ENCODE measurements at regions not wholly inside any gene's neighbourhood (a gene's known extent, or its start where the extent isn't known, plus 50 kb on each side); places are given as distances from the start of the nearest gene placed in this dataset.

DNA sequence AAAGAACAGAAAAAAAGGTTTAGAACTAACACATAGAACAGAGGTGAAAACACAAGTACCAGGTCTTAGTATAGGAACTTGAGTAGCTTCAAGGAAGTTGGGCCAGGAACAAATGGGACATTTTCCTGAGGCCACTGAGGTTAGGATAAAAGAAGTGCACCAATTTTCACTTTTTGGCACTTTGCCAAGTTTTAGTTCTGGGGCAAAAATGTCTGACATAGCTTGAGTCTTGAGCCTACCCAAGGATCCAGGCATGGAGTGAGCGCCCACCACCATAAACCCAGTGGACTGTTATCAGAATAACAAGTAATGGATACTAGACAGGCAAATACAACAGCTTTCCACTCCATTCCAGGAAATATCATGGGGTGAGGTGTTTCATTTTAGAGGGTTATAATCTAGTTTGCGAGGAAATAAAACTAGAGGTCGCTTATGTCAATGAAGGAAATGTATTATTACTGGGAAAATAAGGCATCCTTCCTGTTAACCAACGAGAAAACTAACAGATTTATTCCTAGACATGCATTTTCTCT is 199.7 kb upstream of the HMGA2 start:
- DNase-seq (ENCODE audit: low read depth in 2 of 2) = no peak

DNA sequence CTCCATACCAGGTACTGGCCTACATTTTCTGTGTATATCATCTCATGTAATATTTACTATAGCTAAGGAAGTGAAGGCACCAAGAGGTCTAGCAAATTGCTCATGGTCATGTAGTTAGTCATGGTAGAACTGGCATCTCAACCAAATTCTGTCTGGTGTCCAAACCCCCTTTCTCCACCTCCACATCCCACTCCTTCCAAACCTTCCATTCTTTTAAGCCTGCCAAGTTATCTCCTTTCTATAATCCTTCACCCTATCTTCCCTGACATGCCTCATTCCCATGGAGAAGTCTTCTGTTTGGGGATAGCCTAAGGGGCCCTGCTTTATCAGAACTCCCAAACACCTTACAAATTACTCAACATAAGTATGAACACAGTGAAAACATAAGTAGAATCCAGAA is 196.2 kb upstream of the HMGA2 start:
- no peak for DNase-seq (ENCODE audit: low read depth in 2 of 2)

DNA sequence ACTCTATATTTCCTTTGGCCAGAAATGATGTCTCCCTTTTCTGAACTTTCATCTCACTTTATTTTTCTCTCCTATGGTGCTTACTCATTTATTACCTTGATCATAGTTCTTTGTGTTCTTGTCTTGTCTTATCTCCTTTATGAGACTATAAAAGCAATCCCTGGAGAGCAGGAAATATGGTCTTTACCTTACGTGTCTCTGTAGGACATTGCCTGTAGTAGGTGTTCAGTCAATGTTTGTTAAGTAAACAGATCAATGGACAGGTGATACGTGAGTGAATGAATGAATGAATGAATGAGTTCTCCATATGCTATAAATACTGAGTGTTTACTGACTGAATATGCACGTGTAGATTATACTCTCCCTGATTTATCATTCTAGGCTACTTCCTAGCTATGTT is 193.7 kb upstream of the HMGA2 start:
- DNase-seq (ENCODE audit: low read depth in 2 of 2) = no peak

DNA sequence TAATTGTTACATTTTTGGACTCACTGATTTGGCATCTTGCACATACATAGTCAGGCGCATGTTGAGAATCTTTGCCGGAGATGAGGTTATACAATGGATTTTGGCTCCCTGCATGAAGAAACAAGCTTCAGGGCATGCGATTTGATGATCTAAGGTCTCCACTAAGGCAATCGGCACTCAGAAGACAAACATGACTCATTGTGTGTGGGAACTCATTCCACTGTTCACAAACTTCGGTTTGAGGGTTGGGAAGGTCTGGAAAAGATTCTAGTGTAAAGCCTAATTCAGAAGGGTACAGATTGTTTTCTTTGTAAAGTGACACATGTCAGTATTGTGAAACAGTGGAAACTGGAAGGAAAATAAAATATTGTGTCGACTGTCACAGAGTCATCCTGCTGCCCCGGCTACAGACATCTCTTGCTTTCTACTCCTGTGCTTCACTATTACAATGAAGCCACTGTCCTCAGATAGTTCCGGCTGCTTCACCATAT is 192.6 kb upstream of the HMGA2 start:
- DNase-seq (ENCODE audit: low read depth in 2 of 2) = peak; percentile 97

DNA sequence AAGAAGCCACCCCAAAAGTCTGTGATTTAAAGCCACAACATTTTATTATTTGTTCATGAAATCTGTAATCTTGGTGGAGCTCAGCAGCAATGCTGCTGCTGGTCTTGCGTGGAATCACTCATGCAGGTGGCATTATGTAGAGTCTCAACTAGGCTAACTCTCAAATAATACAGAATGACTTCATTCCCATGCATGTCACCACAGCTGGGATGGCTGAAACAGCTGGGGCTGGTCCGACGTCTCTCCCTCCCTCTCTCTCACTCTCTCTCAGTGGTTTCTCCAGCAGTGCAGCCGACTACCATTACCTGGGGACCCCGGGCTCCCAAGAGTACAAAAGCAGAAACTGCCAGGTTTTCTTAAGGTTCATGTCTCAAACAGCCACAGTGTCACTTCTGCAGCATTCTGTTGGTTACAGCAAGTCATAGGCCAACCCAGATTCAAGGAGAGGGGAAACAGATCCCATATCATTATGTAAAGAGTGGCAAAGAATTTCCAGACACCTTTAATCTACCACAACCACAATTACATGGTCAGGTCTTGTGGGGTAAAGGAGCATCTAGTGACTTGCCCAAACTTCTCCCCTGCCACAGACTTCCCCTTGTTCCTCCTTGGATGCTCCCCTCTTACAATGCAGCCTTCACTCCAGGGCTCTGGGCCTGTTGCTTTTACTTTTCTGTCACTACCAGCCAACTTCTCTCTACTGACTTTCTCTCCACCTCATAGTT is 192.0 kb upstream of the HMGA2 start:
- no peak for DNase-seq (ENCODE audit: low read depth in 2 of 2)

DNA sequence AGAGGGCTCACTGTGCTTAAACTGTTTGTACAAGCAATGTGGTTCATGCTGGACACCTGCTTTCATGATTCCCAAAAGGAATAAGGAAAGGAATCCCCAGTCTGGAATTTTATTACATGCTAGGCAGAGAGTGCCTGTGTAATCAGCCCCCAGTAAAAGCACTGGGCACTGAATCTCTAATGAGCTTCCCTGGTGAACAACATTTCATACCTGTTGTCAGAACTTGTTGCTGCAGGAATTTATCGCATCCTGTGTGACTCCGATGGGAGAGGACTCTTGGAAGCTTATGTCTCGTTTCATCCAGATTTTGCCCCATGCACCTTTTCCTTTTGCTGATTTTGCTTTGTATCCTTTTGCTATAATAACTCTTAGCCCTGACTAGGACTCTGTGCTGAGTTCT is 190.2 kb upstream of the HMGA2 start:
- DNase-seq (ENCODE audit: low read depth in 2 of 2) = no peak

DNA sequence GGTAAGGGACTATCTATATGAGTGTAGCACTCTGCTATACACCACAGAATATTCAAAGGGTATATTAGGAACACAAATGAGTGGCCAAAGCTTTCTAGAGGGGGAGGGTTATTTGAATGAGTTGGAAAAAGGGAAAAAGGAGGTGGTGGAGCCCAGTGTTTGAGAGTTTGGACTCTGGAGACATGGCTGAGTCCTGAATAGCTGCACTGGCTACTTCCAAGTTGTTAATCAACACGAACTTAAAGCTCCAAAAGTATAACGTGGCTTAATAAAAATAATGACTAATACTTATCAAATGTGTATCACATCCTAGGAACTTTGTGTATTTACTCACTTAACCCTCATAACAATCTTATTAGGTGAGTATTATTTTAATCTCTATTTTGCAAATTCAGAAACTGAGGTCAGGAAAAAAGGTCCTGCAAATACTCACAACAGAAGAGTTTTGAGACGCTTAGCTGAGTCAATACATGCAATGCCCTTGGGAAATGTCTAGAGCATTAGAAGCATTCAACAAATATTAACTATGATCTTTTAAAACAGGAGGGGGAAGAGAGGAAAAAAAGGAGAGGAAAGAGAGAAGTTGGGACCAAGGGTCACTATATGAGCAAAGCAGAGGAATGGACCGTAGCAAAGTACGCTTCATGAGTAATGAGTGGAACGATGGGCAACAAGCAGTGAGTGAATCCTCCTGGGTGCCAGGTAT is 189.5 kb upstream of the HMGA2 start:
- DNase-seq (ENCODE audit: low read depth in 2 of 2) = no peak

DNA sequence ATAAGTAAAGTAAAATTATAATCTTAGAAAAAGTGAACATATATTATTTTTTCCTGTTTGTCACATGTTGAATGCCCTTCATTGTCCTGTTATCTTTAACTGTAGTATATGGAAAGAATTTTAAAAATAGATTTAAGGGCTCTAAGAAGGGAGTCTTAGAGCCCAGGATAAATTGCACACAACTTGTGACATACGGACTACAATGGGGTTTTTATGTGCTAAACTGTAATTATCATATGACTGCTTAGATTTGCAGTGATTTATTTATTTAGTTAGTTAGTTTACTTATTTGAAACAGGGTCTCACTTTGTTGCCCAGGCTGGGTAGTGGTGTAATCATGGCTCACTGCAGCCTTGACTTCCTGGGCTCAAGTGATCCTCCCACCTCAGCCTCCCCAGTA is 187.8 kb upstream of the HMGA2 start:
- no peak for DNase-seq (ENCODE audit: low read depth in 2 of 2)

DNA sequence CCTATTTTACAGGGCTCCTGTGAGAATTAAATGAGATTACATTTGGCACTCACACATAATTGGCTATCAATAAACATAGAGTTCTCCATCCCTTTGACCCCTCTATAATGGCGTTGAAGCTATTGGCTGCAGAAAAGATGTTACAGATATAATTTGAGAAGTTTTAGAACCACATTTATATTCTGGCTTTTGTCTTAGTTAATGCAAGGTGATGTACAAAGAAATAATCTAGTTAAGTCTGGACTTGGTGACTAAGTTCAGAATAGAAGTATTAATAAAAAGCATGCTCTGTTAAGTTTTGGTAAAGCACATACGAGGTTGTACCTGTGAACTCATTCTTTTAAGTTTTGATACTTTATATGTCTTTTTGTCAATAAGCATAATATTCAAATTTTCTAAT is 187.1 kb upstream of the HMGA2 start:
- DNase-seq (ENCODE audit: low read depth in 2 of 2) = no peak

DNA sequence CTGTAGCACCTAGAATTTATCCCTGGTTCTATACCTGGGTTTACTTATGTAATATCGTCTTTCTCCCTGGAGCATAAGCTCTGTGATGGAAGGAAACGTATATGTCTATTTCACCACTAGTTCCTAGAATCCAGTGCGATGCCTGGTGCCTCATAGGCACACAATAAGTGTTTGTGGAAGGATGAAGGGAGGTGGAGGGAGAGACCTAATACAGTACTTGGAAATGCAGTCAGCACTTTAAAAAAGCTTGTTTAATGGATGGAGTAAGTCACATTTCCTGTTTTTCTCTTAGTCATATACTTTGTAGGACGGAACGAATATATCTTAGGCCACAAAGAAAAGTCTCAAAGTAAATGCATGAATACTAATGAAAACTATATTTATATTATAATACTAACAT is 186.5 kb upstream of the HMGA2 start:
- no peak for DNase-seq (ENCODE audit: low read depth in 2 of 2)

DNA sequence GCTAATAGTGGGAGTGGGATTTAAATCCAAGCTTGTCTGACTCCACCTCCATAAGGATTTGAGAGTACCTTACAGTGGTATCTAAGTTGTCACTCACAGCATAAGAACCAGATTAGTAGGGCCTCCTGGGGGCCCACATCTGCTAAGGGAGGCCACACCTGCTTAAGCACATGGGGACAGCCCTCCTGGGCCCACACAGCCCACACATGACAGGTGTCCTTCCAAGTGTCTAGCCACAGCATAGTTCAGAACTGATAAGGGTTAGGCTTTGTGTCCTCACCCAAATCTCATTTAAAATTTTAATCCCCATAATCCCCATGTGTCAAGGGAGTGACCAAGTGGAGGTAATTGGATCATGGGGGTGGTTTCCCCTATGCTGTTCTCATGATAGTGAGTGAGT is 186.0 kb upstream of the HMGA2 start:
- no peak for DNase-seq (ENCODE audit: low read depth in 2 of 2)

DNA sequence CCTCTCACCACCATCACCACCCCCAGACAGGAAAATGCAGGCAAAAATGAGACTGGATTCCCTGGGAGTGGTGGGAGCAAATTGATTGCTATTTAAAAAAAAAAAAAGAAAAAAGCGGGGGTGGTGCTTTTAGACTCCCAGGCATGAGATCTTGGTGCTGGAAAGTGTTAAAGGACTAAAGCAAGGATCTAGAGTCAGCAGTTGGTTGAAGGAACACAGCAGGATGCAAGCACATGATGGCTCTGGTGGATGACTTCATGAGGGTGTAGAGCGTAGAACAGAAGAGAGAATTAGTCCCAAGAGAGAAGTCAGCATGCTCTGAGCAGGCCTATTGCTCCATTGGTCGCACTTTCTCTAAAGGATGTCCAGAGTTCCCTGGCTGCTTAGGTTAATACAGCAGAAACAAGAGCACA is 183.8 kb upstream of the HMGA2 start:
- DNase-seq (ENCODE audit: low read depth in 2 of 2) = peak in 1 of 2 experiments; percentile 47

DNA sequence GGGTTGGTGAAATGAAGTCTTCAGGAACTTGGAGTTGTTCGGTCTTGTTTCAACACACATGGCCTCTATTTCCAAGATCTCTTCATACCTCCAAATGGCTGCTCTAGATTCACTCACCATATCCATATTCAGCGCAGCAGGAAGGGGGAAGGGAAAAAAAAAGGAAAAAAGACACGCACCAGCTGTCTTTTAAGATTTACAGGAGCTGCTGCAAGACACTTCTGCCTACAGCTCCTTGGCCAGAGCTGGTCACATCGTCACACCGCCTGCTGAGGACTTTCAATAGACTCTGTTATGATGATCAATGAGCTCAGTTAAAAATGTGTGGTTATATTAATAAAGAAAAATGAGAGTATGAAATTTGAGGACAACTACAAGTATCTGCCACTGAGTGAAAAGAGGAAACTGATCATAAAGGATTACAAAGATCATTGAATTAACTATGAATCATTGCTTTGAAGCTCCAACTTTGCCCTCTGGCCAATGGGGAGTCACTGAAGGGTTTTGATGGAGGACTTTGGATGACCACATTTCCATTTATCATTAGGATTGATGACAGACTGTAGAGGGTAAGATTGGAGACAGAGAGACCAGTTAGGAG is 182.1 kb upstream of the HMGA2 start:
- no peak for DNase-seq (ENCODE audit: low read depth in 2 of 2)

DNA sequence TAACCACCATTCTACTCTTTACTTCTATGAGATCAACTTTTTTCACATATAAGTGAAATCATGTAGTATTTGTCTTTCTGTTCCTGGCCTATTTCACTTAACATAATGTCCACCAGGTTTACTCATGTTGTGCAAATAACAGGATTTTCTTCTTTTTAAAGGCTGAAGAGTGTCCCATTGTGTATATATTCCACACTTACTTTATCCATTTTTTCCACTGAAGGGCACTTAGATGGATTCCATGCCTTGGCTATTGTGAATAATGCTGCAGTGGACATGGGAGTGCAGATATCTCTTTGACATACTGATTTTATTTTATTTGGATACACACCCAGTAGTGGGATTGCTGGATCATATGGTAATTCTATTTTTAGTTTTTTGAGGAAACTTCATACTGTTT is 181.1 kb upstream of the HMGA2 start:
- DNase-seq (ENCODE audit: low read depth in 2 of 2) = no peak

DNA sequence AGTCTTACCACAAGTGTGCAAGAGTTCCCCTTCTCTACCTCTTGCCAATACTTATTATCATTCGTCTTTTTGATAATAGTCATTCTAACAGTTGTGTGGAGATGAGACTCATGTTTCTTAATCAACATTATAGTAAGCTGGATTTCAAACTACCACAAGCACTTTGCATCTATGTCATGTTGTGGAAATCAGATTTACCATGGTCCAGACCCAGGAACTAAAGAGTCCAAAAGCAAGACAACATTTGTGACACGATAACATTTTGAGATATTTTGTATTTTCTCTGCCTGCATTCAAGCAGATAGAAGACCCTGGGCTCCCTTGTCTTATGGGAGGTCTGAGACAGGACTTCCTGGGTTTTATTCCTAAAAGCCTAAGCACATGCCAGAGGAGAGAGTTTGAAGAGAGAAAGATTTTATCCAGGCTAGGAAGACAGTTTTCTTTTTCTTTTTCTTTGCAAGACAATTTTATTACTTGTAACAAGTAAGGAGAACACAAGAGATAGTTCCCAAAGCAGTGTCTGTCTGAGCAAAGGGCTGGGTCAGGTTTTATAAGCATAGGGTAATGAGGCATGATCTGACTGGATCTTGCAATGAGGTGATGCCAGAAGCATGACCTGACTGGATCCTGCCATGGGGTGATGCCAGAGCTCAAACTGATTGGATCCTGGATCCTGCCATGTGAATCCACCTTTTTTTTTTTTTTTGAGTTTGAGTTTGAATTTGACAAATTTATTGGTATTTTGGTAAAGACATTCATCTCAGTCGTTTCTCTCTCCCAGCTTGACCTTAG is 180.5 kb upstream of the HMGA2 start:
- no peak for DNase-seq (ENCODE audit: low read depth in 2 of 2)

DNA sequence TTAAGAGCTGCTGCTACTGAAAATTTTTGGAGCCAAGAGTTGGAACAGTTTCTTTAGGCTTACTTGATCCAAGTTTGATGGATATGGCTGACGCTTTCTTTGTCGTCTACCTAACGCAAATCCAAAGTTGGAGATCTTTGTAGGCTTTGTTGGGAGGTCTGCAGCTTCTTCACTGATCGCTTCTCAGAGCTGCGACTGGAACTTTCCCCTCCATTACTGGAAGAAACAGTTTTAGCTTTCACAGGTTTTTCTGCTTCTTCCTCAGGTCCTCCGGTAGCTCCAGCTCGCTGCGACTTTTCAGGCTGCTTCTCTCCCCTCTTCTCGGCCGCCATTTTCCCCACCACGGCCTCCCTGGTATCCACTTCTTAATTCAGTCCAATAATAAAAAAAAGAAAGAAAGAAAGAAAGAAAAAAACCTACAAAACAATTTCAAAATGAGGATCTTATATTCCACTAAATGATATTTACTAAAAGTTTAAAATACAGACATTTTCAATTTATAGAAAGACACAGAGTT is 178.1 kb upstream of the HMGA2 start:
- no peak for DNase-seq (ENCODE audit: low read depth in 2 of 2)

DNA sequence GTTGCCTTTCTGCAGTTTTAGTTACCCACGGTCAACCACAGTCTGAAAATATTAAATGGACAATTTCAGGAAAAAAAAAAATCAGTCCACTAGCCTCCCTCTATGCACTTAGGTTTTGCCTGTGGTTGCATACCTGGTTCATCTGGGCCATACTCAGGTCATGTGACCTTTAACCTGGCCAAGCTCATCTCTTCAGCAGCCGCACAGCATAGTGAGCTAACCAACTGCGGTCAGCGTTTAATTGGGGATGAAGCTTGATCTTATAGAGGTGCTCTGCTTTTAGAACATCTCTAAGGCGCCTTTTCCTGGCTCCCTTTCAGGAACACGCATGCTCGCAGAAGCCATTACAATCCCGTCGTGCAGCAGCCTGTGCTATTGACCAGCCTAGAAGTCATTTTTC is 177.2 kb upstream of the HMGA2 start:
- DNase-seq (ENCODE audit: low read depth in 2 of 2) = no peak

DNA sequence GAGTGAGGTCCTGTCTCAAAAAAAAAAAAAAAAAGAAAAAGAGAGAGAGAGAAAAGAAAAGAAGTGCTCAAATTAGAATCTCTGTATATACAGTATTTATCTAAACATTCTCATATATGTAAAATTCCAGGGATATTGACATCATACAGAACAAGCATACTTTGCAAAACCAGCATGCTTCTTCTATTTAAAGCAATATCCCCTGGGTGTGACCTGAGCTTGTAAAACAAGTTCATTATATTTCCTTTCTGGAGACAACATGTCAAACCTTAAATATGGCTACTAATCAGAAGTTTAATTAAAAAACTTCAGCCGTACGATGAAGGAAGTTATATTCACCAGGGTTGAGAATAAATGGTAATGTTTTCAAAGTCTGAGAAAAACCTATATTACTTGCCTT is 175.8 kb upstream of the HMGA2 start:
- DNase-seq (ENCODE audit: low read depth in 2 of 2) = no peak

DNA sequence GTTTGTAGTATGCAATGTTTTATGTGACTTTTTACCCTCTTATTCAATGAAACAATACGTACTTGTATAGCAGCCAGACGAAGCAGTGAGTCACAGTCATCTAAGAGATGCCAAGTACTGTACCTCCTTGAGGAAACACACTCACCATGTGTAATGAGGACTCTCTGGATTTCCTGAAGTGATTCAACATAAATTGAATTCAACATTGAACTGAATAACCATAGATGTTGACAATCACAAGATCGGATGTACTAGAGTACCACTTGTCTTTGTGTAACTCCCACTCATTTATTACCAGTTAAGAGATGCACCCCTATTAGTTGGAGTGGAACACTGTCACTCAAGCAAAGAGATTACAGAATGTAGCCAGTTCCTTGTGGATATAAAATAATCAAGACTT is 175.2 kb upstream of the HMGA2 start:
- peak; percentile 94 for DNase-seq (ENCODE audit: low read depth in 2 of 2)

DNA sequence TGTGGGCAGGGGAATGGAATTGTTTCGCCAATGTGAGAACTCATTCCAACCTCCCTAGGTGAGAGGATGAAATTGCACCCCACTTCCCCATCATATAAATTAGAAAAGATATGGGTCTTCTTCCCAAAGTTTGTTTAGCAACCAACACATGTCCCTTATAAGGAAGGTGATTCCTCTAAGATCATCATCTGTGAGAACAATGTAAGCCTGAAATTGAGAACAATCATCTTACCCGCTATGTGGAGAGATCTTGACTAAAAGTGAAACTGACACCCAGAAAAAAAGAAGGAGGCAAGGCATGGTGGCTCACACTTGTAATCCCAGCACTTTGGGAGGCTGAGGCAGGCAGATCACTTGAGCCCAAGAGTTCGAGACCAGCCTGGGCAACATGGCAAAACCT is 173.2 kb upstream of the HMGA2 start:
- DNase-seq (ENCODE audit: low read depth in 2 of 2) = no peak

DNA sequence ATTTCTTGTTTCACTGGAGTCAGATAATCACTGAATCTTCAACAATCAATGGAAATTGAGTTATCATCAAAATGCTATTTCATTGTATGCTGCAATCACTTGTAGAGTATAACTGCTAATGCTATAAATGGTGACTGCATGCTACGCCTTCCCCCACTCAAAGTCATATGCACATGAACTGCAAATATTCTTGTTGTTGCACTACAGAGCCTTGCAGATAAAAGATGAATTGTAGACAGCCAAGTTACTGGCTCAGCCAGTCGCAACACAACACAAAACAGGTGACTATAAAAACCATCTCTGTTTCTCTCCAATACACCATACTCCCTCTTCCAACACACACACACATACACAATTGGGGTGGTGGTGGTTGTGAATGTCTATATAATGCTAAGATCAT is 171.0 kb upstream of the HMGA2 start:
- no peak for DNase-seq (ENCODE audit: low read depth in 2 of 2)
